HG03139 (cell line): ENCODE measurements at regions not wholly inside any gene's neighbourhood (a gene's known extent, or its start where the extent isn't known, plus 50 kb on each side); places are given as distances from the start of the nearest gene placed in this dataset.
"Not testable (repeated sequence)": the region's sequence is repeated elsewhere in the genome, so short reads cannot be mapped to it uniquely, and the experiment has no call there.

ENCODE experiments used
- ATAC-seq: cut with Tn5 transposase; IDR thresholded peaks from one replicate; pipeline ENCODE4 v1.9.1; 2021; ENCODE audit not compliant: unreplicated experiment

DNA sequence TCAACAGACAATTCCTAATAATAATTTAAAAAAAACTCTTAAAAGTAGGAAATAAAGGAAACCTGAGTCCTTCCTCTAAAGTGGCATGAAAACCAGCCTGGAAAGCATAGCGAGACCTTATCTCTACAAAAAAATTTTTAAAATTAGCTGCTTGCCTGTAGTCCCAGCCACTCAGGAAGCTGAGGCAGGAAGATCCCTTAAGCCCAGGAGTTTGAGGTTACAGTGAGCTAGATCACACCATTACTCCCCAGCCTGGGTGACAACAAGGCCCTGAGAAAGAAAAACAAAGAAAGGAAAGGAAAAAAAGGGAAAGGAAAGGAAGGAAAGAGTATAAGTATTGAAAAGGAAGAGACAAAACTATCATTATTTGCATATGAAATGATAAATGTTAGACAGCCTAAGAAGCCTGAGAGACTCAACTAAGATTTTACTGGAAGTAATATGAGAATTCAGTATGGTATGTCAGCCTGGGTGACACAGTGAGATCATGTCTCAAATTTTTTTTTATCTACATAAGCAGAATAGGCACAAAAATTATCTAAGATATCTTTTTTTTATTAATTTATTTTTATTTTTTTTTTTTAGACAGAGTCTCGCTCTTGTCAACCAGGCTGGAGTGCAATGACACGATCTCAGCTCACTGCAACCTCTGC is 113.0 kb downstream of the GOSR1 start:
- no peak for ATAC-seq

DNA sequence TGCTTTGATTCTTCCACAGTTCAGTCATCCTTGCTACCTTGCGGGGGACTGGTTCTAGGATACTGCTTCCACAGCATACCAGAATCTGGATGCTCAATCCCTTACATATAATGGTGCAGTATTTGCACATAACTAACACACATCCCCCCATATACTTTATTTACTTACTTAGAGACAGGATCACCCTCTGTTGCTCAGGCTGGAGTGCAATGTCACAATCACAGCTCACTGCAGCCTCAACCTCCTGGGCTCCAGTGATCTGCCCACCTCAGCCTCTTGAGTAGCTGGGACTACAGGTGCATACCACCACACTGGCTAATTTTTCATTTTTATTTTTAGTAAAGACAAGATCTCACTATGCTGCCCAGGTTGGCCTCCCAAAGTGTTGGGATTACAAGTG is 112.2 kb downstream of the GOSR1 start:
- ATAC-seq, result no peak

DNA sequence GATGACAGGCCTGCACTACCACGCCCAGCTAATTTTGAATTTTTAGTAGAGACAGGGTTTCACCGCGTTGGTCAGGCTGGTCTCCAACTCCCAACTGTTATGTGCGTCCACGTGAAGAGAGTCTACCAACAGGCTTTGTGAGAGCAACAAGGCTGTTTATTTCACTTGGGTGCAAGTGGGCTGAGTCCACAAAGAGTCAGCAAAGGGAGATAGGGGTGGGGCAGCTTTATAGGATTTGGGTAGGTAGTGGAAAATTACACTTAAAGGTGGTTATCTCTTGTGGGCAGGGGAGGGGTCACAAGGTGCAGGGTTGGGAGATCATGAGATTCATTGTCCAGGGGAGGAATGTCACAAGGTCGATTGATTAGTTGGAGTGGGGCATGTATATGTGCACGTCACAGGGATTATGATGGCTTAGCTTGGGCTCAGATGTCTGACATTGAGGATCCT is 111.6 kb downstream of the GOSR1 start:
- ATAC-seq, result no peak

DNA sequence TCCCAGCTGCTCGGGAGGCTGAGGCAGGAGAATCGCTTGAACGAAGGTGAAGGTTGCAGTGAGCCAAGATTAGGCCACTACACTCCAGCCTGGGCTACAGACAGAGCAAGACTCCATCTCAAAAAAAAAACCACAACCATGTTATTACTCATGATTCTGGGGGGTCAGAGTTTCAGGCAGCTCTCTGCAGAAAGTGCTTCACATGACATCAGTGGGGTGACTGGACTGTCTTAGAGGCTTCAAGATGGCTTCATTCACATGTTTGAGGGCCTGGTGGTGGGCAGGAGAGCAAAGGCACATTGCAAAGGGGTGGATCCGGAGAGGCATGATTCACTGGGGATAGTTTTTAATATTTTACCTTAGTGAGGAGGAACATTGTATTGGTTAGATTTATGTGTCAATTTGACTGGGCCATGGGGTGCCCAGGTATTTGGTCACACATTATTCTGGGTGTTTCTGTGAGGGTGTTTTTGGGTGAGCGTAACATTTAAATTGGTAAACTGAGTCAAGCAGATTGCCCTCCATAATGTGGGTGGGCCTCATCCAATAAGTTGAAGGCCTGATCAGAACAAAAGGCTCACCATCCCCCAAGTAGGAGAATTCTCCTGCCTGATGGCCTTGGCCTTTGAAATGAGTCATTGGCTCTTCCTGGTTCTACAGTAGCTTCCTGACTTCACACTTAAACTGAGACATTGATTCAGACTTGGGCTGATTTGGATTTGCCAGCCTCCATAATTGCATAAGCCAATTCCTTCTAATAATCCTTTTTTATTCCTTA is 109.8 kb downstream of the GOSR1 start:
- ATAC-seq, result no peak

DNA sequence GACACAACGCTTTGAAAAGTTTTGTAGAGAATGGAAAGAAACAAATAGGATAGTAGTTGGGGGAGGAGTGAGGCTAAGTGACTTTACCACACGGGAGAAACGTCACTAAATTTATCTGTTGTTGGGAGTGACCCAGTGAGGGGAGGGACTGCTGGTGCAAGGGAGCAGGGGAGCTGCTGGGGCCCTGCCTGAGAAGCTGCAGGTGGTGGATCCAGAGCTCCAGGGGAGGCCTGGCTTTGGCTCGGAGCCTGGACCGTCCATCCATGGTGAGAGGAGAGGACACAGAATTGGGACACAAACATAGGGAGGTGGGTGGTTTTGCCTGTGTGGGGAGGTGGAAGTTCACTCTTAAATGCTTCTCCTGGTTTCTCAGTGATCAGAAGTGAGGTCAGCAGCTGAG is 107.6 kb downstream of the GOSR1 start:
- no peak for ATAC-seq

DNA sequence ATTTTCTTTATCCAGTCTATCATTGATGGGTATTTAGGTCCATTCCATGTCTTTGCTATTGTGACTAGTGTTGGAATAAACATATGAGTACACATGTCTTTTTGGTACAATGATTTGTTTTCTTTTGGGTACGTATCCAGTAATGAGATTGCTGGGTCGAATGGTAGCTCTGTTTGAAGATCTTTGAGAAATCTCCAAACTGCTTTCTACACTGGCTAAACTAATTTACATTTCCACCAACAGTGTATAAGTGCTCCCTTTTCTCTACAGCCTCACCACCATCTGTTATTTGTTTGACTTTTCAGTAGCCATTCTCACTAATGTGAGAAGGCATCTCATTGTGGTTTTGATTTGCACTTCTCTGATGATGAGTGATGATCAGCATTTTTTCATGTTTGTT is 103.7 kb downstream of the GOSR1 start:
- ATAC-seq, result no peak

DNA sequence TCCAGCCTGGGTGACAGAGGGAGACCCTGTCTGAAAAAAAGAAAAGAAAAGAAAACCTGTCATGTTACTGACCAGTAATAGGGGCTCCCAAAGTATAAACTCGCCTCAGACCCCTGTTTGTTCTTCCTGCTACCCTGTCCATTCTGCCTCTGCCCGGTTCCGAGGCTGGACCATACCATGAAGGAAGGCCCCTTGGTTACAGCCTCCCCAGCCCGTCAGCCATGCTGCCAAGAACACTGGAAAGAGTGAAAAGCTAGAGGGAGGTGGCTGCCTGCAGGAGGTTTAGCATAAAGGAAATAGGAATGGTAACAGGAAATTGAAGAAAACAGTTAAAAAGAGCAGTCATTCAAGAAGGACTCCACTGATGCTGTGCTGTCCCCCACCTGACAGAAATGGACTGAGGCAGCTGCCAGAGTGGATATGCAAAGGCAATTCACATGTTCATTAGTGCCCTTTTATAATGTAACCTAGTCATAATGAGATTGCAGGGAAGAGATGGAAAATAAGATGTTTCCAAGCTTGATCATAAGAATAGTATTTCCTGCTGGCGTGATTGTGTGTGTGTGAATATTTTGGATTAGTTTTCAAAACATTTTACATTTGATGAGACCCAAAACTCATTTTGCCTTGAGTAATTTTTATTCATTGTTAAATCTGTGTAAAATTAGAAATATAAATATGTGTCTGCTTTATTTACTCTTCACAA is 102.6 kb downstream of the GOSR1 start:
- no peak for ATAC-seq

DNA sequence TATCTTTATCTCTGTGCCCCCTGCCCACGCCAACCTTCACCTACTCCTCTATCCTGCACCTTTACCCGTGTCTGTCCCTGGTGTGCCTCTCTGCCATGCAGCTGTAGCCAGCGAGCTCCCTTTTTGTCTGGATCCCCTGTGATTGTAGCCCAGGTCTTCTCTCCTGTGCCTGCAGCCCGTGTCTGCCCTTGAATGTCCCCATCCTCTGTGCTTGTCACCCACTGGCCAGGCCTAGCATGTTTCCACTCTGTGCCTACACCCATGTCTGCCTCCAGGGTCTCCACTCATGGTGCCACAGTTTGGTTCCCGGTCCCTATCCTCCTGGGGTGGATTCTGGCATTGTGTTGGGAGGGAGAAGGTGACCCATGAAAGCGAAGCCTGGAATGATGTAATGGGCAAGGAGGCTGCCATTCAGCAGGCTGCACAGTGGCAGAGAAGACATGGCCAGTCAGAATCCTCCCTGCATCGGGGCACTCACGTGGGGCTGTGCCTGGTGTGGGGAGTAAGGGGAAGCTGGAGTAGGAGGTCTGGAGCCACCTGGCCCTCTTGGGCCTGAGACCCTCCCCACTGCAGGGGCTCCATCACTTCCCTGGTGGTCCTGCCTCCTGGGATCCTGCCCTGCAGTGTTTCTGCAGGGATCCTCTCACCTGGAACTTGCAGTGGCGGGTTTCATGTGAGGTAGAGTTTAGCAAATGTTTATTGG is 101.0 kb downstream of the GOSR1 start:
- ATAC-seq, result not testable (repeated sequence)
